PFSK-1 (cell line): ENCODE measurements at regions not wholly inside any gene's neighbourhood (a gene's known extent, or its start where the extent isn't known, plus 50 kb on each side); places are given as distances from the start of the nearest gene placed in this dataset.

Experiments
- FOXP2 ChIP-seq: optimal IDR thresholded peaks from 2 replicates; pipeline ENCODE3; 2011; ENCODE audit warnings: borderline replicate concordance, control low read depth, inconsistent platforms; ENCODE audit not compliant: insufficient read depth; ENCODE audit errors: extremely low read length, extremely low read depth
- POLR2AphosphoS5 ChIP-seq: IDR thresholded peaks from 2 replicates; pipeline ENCODE4 v1.6.1; 2012; ENCODE audit warnings: low read depth, mild to moderate bottlenecking, control low read depth, low read length, moderate library complexity
- SIN3A ChIP-seq: IDR thresholded peaks from 2 replicates; pipeline ENCODE4 v1.6.1; 2012; ENCODE audit warnings: mild to moderate bottlenecking, low read length, moderate library complexity, borderline replicate concordance; ENCODE audit not compliant: insufficient read depth
- TAF1 ChIP-seq: IDR thresholded peaks from 2 replicates; pipeline ENCODE4 v1.6.1; 2012; ENCODE audit warnings: low read length, control low read depth, borderline replicate concordance; ENCODE audit not compliant: insufficient read depth
- TF ChIP-seq, protein P1 (sequence below), 2 experiments: IDR thresholded peaks; 2 replicates each; pipeline versions ENCODE4 v1.6.1 to v1.8.0; 2011 to 2012; ENCODE audit warnings: low read depth in 2 of 2, low read length in 2 of 2, control low read depth in 1 of 2, inconsistent platforms in 1 of 2, mild to moderate bottlenecking in 1 of 2, moderate library complexity in 1 of 2; ENCODE audit not compliant: insufficient read depth in 1 of 2

- TF ChIP-seq POLR2AphosphoS5 = no peak
- no peak for TF ChIP-seq SIN3A
- TF ChIP-seq TAF1 = no peak
- TF ChIP-seq, protein P1, sequence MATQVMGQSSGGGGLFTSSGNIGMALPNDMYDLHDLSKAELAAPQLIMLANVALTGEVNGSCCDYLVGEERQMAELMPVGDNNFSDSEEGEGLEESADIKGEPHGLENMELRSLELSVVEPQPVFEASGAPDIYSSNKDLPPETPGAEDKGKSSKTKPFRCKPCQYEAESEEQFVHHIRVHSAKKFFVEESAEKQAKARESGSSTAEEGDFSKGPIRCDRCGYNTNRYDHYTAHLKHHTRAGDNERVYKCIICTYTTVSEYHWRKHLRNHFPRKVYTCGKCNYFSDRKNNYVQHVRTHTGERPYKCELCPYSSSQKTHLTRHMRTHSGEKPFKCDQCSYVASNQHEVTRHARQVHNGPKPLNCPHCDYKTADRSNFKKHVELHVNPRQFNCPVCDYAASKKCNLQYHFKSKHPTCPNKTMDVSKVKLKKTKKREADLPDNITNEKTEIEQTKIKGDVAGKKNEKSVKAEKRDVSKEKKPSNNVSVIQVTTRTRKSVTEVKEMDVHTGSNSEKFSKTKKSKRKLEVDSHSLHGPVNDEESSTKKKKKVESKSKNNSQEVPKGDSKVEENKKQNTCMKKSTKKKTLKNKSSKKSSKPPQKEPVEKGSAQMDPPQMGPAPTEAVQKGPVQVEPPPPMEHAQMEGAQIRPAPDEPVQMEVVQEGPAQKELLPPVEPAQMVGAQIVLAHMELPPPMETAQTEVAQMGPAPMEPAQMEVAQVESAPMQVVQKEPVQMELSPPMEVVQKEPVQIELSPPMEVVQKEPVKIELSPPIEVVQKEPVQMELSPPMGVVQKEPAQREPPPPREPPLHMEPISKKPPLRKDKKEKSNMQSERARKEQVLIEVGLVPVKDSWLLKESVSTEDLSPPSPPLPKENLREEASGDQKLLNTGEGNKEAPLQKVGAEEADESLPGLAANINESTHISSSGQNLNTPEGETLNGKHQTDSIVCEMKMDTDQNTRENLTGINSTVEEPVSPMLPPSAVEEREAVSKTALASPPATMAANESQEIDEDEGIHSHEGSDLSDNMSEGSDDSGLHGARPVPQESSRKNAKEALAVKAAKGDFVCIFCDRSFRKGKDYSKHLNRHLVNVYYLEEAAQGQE (IDR thresholded peaks at IDR 0.05; ENCODE audit: insufficient read depth in 1 of 2, low read depth in 2 of 2, low read length in 2 of 2) = no peak
- TF ChIP-seq FOXP2 = no peak
These were observed 353.8 kb downstream of the RND3 start for GRCh38 chr2:150133623-150134022.
